Esophagus muscularis mucosa (tissue), 4 donors: ENCODE measurements at regions not wholly inside any gene's neighbourhood (a gene's known extent, or its start where the extent isn't known, plus 50 kb on each side); places are given as distances from the start of the nearest gene placed in this dataset.

Experiments
- CTCF ChIP-seq, 3 experiments: fragments of 200-600 bp in 2 of 3; fragments of 450-650 bp in 1 of 3; sonication (generic) in 2 of 3; IDR thresholded peaks; one replicate each; pipeline ENCODE4 v1.5.1; 2017 to 2019; ENCODE audit warnings: antibody characterized with exemption in 3 of 3, mild to moderate bottlenecking in 2 of 3, moderate library complexity in 1 of 3
- EP300 ChIP-seq: sonication (generic); formaldehyde crosslinking; IDR thresholded peaks from one replicate; pipeline ENCODE4 v1.6.1; 2017; ENCODE audit warnings: antibody characterized with exemption
- POLR2A ChIP-seq: fragments of 450-650 bp; IDR thresholded peaks from one replicate; pipeline ENCODE4 v1.6.1; 2017; ENCODE audit warnings: antibody characterized with exemption, moderate library complexity, mild to moderate bottlenecking, low read depth
- POLR2AphosphoS5 ChIP-seq, 2 donors: sonication (generic); formaldehyde crosslinking; IDR thresholded peaks; one replicate each; pipeline ENCODE4 v1.6.1; 2017; ENCODE audit warnings: antibody characterized with exemption in 2 of 2

GRCh38 chr6:74510878-74511277, 695.0 kb downstream of the COL12A1 start:
- no peak for TF ChIP-seq POLR2A
- no peak for TF ChIP-seq CTCF (IDR thresholded peaks at IDR 0.05)
- TF ChIP-seq EP300, result no peak
- no peak for TF ChIP-seq POLR2AphosphoS5 (IDR thresholded peaks at IDR 0.05)
